HG03460 (cell line): ENCODE measurements at regions not wholly inside any gene's neighbourhood (a gene's known extent, or its start where the extent isn't known, plus 50 kb on each side); places are given as distances from the start of the nearest gene placed in this dataset.
"Not testable (repeated sequence)": the region's sequence is repeated elsewhere in the genome, so short reads cannot be mapped to it uniquely, and the experiment has no call there.

ENCODE experiments used
- ATAC-seq: cut with Tn5 transposase; IDR thresholded peaks from one replicate; pipeline ENCODE4 v1.9.1; 2021; ENCODE audit not compliant: unreplicated experiment

DNA sequence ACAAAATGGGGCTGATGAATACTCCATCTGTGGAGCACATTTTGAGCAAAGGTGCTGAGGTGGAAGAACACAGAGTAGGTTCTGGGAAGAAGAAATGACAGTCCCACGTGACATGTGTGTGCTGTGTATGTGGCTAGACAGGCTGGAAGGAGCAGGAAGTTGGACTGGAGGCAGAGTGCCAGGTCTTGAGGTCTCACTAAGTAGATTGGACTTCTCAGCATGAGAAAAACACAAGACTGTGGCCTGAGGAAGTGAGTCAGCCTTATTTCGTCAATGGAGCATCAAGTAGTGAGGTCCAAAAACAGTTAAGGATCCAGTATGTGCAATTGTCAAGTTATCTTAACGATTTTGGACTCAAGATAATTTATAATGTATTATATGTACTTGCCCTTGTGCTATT, 736.5 kb downstream of the KCNJ2 start:
- no peak for ATAC-seq

DNA sequence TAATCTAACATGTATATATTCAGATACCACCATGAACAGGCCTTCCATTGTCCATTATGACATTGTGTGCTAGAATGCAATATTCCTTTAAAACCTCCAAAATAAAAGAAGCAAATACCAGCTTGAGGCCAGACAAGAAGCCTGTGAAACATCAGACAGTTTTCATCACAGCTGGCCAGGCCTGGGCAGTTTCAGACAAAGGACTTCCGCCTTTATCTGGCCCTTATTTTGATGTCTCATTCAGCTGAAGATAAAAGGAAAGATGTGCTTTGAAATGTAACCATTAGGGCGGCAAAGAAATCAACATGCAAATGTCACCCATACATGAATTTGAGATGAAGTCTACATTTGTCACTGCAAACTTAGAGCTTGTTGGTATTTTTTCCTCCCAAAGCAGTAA, 737.5 kb downstream of the KCNJ2 start:
- ATAC-seq, result no peak

DNA sequence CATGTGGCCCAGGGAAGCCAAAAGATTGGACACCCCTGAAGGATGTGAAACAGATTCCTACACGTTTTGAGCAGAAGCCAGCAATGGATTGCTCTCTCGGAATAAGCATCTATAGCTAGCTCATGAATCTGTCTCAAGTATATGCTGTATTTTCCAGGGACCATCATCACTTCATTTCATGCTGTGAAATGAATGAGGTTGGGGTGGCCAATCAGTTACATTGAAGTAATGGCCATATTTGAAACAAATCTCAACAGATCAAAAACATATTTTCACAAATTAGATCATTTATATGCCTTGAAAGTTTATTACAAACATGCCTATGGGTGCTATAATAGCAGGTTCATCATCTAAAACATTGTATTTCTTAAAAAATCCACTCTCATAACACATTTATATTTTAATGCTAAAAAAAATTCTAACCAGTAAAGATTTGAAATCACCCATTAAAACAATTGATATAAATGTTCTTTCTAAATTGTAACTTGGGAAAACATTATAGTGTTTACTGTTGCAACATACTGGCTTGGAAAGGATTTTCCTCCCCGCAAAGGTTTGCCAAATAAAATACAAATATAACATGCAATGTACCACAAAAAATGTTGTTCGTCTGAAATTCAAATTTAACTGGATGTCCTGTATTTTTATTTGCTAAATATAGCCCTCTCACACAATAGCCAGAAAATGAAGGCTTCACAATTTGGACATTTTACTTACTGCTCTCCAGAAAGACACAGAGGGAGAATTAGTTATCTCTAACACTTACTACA, 743.6 kb downstream of the KCNJ2 start:
- ATAC-seq, result no peak

DNA sequence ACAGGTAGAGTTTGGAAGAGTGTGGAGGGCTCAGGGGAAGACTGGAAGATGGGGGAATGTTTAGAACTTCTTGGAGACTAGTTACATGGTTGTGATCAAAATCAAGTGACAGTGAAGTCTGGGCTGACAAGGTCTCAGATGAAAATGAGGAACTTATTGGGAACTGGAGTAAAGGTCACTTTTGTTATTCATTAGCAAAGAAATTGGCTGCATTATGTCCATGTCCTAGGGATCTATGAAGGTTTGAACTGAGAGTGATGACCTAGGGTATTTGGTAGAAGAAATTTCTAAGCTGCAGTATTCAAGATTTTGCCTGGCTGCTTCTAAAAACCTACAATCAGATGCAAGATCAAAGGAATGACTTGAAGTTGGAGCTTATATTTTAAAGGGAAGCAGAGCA, 747.1 kb downstream of the KCNJ2 start:
- ATAC-seq, result no peak

DNA sequence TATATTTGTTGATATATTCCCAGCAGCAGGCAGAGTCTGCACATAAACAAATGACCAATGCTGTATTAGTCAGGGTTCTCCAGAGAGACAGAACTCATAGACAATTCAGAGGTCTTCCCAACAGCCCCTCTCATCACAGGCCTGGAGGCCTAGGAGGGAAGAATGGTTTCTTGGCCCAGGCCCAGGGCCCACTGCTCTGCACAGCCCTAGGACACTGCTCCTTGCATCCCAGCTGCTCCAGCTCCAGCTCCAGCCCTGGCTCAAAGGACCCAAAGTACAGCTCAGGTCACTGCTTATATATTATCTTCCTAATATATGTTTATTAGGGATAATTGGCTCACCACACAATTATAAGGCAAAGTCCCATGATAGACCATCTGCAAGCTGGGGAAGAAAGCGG, 749.9 kb downstream of the KCNJ2 start:
- no peak for ATAC-seq

DNA sequence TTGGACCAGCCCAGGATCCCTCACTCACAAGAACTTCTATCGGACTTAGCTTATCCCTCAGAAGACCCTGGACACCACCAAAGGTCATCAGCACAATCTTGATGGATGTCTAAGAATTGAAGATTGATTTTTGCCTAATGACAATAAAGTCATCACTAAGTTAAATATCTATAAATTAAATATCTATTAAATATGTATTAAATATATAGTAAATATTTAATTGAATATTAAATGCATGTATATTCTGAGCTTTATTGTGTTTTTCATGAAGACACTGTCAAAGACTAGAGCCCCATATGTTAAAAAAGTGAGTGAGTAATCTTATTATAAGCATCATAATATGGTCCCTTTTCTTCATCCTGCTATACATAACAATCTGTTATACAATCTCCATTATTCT, 751.1 kb downstream of the KCNJ2 start:
- ATAC-seq, result no peak

DNA sequence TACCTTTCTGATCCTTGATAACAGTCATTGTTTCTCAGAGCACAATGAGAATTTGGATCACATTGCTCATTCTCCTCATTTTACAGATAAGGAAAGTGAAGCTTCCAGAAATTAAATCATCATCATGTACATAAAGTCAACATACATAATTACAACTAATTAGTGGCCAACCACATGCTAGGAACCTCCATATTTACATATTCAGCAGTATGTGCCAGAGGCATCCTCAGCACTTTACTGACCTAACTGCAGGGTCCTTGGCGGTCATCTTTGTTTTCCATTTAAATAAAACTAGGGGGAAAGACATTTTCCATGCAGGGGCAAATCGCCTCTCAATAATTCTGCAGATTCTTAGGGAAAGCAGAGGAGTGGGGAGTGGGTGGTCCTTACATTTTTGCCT, 752.9 kb downstream of the KCNJ2 start:
- no peak for ATAC-seq

DNA sequence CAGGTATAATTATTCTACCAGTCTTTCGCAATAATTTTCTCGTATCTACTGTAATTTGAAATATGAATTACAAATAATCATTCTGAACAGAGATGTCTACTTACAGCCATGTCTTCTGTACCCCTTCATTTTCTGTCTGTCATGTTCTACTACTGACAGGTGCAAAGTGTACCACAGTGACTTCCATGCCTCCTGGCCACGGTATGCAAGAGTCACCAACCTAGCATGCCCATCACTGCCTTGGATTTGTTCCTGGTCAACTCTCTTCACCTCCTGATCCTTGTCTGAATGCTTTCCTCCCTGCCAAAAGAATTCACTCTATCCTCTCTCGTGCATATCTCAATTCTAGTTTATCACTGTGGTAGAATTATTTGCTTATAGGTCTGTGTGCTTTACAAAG, 755.4 kb downstream of the KCNJ2 start:
- ATAC-seq, result no peak

DNA sequence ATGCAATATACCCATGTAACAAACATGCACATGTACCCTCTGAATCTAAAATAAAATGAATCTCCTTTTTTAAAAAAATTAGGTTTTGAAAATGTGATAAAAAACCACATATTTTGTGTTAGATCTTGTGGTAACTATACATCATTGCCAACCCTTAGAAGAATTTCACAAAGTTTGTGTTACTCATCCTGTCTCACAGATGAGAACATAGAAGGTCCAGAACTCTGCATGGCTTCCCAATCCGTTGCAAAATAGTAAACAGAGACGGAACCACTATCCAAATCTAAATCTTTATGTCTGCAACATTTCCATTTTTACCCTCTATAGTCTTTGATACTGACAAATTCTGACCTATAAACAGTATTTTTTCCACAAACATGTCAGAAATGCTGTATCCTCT, 759.9 kb downstream of the KCNJ2 start:
- no peak for ATAC-seq

DNA sequence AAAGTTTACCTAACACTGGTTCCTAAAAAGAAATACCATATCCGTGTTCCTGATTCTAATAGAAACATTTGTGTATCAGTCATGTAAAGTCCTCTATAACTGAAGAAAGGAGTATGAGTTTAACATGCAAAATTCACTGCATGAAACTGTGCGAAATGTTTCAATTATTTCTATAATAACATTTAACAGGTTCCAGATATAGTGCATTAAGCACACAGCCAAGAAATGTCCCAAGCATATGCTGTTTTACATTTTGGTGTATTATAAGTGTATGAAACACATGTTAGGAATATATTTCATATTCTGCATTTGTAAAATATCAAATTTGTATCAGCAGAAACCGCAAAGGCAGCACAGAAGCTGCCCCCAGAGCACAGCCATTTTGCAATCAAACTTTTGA, 764.9 kb downstream of the KCNJ2 start:
- no peak for ATAC-seq

DNA sequence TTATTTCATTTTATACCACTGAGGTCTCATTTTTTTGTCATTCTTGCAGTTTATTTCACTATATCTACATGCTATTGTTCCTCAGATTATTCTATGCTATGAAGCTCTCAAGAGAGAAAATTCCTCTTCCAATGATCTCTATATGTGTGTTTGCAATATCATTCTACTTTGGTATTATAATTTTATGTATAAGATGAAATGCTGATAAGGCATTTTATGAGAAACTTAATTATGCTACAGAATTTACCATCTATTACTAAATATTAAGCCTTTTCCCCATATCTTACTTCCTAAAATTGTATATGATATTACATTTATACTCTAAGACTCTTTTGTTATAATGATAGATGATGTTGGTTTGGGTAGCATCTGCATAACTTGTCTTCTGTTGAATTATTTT, 765.5 kb downstream of the KCNJ2 start:
- ATAC-seq, result no peak

DNA sequence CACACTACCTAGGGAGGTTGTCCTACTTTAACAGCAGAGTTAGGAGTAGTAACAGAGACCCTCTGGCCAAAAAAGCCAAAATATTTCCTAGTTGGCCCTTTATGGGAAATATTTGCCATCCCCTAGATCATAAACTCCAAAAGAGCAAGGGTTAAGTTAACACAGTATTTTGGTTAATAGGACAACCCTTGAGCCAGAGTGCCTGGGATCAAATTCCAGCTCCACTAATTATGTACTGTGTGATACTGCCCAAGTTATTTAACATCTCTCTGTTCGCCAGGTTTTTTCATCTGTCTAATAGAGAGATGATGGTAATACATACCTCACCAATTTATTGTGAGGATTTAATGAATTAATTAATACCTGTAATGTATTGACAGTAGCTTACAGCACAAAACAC, 767.4 kb downstream of the KCNJ2 start:
- ATAC-seq, result no peak

DNA sequence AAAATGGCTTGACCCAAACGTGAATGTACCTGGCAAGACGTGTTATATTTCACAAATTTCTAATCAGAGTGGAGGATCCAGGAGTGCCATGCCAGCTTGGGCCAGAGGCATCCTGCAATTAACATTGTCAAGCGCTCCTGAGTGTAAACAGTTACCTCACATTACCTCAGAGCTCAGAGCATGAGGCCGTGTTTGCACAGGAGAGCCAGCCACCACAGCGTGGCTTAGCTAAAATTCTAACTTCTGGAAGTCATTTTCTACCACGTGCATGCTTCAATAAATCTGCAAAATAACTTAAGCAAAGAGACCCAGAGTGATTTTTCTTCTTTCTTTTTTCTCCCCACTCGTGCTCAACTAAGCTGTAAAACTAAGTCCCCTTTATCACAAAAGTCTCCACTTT, 769.0 kb downstream of the KCNJ2 start:
- ATAC-seq, result no peak

DNA sequence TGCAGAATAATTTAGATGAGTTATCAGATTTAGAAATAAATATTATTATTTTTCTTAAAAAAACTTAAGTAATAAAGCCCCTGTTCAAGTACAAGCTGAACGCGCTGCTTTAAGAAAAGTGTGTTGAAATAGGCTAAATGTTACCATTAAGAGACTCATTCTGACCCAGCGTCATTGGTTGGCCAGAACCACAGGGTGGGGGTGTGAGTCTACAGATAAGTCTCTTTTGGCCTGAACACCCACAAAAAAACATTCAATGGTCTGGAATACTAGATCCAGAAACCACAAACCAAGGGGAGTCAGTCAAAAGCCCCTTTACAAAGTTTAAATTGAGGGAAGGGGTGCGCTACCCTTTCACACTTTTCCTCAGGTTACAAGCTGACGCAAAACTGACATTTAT, 776.1 kb downstream of the KCNJ2 start:
- ATAC-seq, result no peak

DNA sequence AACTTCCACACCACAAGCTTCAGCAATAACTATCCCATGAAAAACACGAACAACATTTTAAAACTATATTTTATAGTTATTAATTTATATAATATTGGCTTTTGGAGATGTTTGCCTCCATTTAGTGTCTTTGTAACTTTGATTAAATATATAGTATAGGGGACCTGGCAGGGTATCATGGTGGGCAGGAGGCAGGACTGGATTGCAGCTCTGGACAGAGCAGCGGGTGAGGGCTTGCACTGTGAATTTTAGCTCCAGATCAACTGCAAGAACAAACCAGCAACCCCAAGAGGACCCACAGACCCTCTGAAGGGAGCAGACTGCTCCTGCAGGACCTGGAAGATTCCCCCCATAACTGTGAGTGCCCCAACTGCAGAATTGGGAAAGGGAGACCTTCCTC, 777.9 kb downstream of the KCNJ2 start:
- ATAC-seq, result no peak

DNA sequence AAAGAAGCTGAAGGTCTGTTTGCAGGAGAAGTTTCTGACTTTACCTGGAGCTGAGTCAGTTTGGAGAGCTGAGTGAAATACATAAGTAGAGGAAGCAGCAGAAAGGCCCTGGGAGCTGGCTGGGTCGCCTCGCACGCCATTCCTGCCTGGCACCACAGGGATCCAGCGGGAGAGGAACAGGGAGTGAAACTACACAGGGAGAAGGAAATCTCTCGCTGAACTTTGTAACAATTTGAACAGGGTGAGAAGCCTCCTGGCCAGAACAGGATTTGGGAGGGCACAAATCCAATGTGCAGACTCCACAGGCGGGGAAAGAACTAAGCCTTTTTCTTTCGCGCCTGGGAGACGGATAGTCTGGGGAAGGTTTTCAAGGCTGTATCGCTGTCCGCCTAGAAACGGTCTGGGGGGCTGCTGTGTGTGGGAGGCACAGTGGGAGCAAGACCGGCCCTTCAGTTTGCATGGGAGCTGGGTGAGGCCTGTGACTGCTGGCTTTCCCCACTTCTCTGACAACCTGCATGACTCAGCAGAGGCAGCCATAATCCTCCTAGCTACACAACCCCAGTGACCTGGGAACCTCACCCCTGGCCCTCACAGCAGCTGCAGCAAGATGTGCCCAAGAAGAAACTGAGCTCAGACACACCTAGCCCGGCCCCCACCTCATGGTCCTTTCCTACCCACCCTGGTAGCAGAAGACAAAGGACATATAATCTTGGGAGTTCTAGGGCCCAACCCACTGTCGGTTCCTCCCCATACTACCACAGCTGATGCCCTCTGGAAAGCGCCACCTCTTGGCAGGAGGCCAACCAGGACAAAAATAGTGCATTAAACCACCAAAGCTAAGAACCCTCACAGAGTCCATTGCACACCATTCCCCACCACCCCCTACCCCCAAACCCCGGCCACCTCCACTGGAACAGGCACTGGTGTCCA, 778.6 kb downstream of the KCNJ2 start:
- no peak for ATAC-seq

DNA sequence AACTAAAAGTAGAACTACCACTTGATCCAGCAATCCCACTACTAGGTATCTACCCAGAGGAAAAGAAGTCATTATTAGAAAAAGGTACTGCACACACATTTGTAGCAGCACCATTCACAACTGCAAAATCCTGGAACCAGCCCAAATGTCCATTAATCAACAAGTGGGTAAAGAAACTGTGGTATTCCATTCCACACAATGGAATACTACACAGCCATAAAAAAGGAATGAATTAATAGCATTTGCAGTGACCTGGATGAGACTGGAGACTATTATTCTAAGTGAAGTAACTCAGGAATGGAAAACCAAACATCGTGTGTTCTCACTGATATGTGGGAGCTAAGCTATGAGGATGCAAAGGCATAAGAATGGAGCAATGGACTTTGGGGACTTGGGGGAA, 783.8 kb downstream of the KCNJ2 start:
- not testable (repeated sequence) for ATAC-seq

DNA sequence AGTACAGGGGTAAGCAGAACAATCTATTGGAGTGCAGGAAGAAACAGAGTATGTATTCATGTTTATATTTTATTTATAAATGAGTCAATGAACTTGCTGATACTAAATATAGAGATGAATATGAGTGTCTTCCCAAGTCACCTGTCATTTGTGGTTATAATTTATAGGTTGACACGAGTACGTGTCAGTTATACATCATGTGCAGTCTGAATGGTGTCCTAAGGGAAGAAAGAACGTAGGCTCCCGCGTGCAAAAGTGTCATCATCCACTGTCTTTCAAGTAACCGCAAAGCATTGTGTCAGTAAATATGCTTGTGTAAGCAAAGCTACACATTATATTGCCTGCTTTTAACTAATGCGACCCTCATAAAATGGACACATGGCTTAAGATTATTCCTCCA, 786.1 kb downstream of the KCNJ2 start:
- ATAC-seq, result no peak

DNA sequence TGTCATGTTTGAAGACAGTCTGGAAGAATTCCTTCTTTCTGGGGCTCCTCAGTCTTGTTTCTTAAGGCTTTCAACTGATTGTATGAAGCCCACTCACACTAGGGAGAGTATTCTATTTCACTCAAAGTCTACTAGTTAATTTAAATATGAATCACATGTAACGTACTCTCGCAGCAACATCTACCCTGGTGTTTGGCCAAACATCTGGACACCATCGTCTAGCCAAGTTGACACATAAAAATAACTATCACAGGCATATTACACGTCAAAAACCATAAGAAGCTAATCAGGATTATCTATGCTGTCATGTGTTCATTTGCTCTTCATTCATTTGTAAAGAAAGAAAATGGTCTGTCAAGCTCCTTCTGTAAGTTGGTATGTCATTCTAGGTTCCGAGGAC, 787.4 kb downstream of the KCNJ2 start:
- ATAC-seq, result no peak

DNA sequence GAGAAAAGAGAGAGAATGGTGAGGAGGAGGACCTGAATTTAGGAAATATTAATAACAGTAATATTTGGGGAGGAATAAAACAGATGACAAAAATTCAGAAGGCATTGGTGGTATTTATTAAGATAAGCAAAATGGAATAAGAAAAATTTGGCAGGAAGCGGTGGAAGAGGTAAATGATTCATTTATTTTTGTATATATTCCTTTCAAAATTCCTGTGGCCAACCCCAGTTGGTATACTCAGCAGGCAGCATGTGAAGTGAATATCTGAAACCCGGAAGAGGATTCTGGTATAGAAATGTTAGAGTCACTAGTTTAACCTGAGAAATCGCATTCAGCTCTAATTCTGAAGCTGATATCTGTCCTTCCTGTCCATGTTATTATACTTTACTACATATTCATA, 792.0 kb downstream of the KCNJ2 start:
- ATAC-seq, result no peak

DNA sequence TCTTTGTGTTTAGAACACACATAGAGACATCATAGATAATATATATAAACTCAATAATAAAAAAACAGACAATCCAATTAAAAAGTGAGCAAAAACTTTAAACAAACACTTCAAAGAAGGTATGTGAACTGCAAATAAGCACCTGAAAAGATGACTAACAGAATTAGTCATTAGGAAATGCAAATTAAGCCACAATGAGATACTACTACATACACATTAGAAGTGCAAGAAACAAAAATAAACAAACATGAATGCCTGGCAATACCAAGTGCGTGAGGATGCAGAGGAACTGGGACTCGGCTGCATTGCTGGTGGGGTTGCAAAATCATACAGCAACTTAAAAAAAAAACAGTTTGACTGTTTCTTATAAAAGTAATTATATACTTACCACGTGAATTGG, 799.0 kb downstream of the KCNJ2 start:
- ATAC-seq, result no peak

DNA sequence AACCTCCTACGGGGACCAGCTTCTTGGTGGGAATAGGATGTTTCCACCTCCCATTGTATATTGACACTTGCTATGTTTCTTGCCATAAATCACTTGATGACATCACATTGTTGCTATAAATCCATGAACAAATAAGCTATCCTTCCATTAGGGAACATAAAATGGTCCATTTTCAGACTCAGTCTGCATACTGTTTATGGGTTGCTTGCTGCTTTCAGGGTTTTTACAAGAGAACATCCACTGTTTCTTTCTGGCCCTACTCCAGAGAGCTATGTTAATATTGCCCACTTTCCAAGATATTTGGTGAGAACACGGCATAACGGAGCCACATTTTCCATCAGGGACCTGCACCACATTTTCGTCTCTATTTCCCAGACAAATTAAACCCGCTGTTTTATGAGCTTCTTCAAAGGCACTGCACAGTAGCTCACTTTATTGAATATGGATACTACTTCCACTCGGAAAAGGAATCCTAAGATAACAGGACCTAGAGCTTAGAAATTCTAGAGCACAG, 800.2 kb downstream of the KCNJ2 start:
- ATAC-seq, result no peak
